Choroid plexus epithelial cell (primary cell): ENCODE measurements at regions not wholly inside any gene's neighbourhood (a gene's known extent, or its start where the extent isn't known, plus 50 kb on each side); places are given as distances from the start of the nearest gene placed in this dataset.
A peak's percentile ranks its signal among the peaks of the same experiment; 100 is the strongest.

ENCODE experiments used
- DNase-seq: peaks from one replicate; pipeline ENCODE4 v3.0.0-alpha.2; 2010; ENCODE audit warnings: low read depth
- H3K4me3 ChIP-seq: 2 replicates; pipeline ENCODE4 v1.5.1; 2011; ENCODE audit warnings: low read depth, mild to moderate bottlenecking, control low read depth, low read length, moderate library complexity
- CTCF ChIP-seq: conservative IDR thresholded peaks from 2 replicates; pipeline ENCODE4 v1.5.1; 2011; ENCODE audit warnings: low read depth, mild to moderate bottlenecking, control low read depth, inconsistent platforms, low read length, moderate library complexity

- DNase-seq = no peak
- TF ChIP-seq CTCF = no peak
- no peak overlapping the region for H3K4me3 ChIP-seq
These were observed 503.2 kb upstream of the CTSO start for GRCh38 chr4:156456830-156457229.

GRCh38 chr4:156443488-156443887 lies 489.8 kb upstream of the CTSO start:
- TF ChIP-seq CTCF = no peak
- no peak for DNase-seq
- H3K4me3 ChIP-seq = no peak overlapping the region

- no peak for DNase-seq
- H3K4me3 ChIP-seq = no peak overlapping the region
- TF ChIP-seq CTCF = no peak
These were observed 489.2 kb upstream of the CTSO start for GRCh38 chr4:156442912-156443311.

GRCh38 chr4:156439576-156440200 lies 486.0 kb upstream of the CTSO start:
- DNase-seq = no peak
- no peak overlapping the region for H3K4me3 ChIP-seq
- TF ChIP-seq CTCF = no peak

- DNase-seq = no peak
- TF ChIP-seq CTCF = no peak
These were observed 484.0 kb upstream of the CTSO start for GRCh38 chr4:156437666-156438065.

GRCh38 chr4:156422576-156422975 lies 468.9 kb upstream of the CTSO start:
- TF ChIP-seq CTCF = no peak
- DNase-seq = peak; percentile 13
- no peak overlapping the region for H3K4me3 ChIP-seq

More at GRCh38 chr4:156437666-156438065, 484.0 kb upstream of the CTSO start:
- no peak overlapping the region for H3K4me3 ChIP-seq

GRCh38 chr4:156420623-156421022 lies 467.0 kb upstream of the CTSO start:
- peak; percentile 43 for DNase-seq
- no peak overlapping the region for H3K4me3 ChIP-seq
- no peak for TF ChIP-seq CTCF
